HEK293T (cell line): ENCODE measurements at regions not wholly inside any gene's neighbourhood (a gene's known extent, or its start where the extent isn't known, plus 50 kb on each side); places are given as distances from the start of the nearest gene placed in this dataset.

Experiments
- BHLHE40 ChIP-seq: fragments of 450-650 bp; IDR thresholded peaks from 2 replicates; pipeline ENCODE4 v1.6.1; 2016; ENCODE audit warnings: mild to moderate bottlenecking, moderate library complexity, borderline replicate concordance
- ELF4 ChIP-seq: fragments of 450-650 bp; IDR thresholded peaks from 2 replicates; pipeline ENCODE4 v1.6.1; 2017; ENCODE audit warnings: antibody characterized with exemption
- FOXA1 ChIP-seq: fragments of 450-650 bp; IDR thresholded peaks from 2 replicates; pipeline ENCODE4 v1.6.1; 2016; ENCODE audit warnings: mild to moderate bottlenecking
- FOXK2 ChIP-seq: fragments of 450-650 bp; IDR thresholded peaks from 2 replicates; pipeline ENCODE4 v1.6.1; 2016; ENCODE audit warnings: mild to moderate bottlenecking
- HDGF ChIP-seq: fragments of 450-650 bp; IDR thresholded peaks from 2 replicates; pipeline ENCODE4 v1.6.1; 2017; ENCODE audit warnings: antibody characterized with exemption, borderline replicate concordance
- L3MBTL2 ChIP-seq: fragments of 450-650 bp; conservative IDR thresholded peaks from 2 replicates; pipeline ENCODE4 v1.6.1; 2016; ENCODE audit warnings: mild to moderate bottlenecking
- LEF1 ChIP-seq: fragments of 450-650 bp; IDR thresholded peaks from 2 replicates; pipeline ENCODE4 v1.6.1; 2017; ENCODE audit warnings: mild to moderate bottlenecking, borderline replicate concordance
- PKNOX1 ChIP-seq: fragments of 450-650 bp; IDR thresholded peaks from 2 replicates; pipeline ENCODE4 v1.6.1; 2016
- SP1 ChIP-seq: fragments of 450-650 bp; IDR thresholded peaks from 2 replicates; pipeline ENCODE4 v1.6.1; 2017
- SUZ12 ChIP-seq: fragments of 450-650 bp; IDR thresholded peaks from 2 replicates; pipeline ENCODE4 v1.6.1; 2016; ENCODE audit warnings: mild to moderate bottlenecking
- TARDBP ChIP-seq: fragments of 450-650 bp; IDR thresholded peaks from 2 replicates; pipeline ENCODE4 v1.6.1; 2016

DNA sequence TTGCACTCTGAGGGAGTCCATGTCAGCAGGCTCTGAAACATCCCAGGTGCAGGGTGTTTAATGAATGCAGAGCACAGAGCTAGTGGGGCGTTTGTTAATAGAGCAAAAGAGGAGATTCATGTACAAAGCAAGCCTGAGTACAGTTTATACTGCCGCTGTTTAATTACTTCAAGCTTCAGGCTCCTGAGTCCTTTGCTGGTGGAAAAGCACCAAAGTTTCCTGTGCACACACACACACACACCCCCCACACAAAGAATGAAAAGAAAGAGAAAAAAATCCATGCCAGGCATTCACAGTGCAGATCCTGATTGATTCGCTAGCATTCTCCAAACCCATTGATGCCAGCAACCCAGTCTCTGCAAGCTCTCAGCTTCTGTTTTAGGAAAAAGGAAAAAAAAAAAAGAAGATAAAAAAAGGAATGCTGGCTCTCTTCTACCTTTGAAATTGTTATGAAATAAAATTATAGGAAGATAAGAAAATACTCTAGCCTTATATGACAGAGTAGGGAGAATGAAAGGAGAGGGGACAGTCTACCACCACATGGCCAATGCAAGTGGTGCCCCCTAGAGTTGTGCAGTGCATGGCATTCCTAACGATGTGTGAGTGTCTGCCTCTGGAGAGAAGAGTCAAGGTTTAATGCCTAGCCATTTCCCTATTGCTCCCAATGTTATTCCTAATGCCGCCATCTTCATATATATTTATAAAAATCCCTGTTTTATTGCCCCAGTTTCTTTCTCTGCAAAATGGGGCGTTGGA is 216.5 kb downstream of the TMEM114 start:
- no peak for TF ChIP-seq FOXK2
- TF ChIP-seq BHLHE40, result no peak
- no peak for TF ChIP-seq SUZ12
- no peak for TF ChIP-seq FOXA1
- TF ChIP-seq HDGF, result no peak
- TF ChIP-seq PKNOX1, result no peak
- no peak for TF ChIP-seq SP1
- TF ChIP-seq L3MBTL2, result no peak
- TF ChIP-seq TARDBP, result no peak
- no peak for TF ChIP-seq LEF1
- TF ChIP-seq ELF4, result no peak
